Fibroblast of skin of back (primary cell): ENCODE measurements at regions not wholly inside any gene's neighbourhood (a gene's known extent, or its start where the extent isn't known, plus 50 kb on each side); places are given as distances from the start of the nearest gene placed in this dataset.

Experiments used
- DNase-seq: peaks from one replicate; pipeline ENCODE4 v3.0.0-alpha.2; 2013

DNA sequence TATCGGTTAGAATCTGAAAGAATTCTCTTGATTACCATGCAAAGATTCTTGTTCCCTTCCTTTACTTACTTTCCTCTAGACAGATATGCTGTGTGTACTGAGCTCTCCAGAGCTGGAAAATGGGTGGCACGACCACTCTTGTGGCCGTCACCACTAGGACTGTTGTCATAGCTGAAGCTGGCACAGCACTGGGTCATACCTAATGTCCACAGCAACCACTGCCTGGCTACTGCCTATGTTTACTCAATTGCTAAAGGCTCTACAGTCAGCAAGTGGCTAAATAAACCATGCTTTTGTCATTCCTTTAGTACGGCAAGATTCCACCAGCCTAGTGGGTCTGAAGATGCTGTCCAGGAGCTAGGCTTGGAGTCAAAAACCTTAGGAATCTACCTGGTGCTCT is 1643.0 kb downstream of the OTOL1 start:
- no peak for DNase-seq

- DNase-seq = no peak
These were observed 1641.7 kb downstream of the OTOL1 start for GRCh38 chr3:163138258-163138657.

- DNase-seq = no peak
These were observed 1635.5 kb downstream of the OTOL1 start for GRCh38 chr3:163132111-163132510.

DNA sequence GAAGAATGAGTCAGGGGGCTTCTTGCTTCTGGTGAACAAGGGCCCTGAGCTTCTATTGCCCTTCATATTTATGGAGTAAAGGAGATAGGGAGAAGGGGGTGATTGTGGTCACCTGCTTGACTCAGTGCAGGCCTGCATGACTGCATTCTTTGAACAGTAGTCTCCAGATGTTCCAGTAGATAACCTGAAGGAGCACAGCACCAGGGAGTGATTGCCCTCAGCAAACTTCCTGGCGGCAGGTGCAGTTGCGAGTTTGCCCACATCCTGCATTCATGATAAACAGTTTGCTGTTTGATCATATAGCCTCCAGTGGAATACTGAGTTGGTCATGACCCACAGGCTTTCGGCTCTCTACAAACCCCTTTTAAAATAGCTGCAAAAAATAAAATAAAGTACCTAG is 1632.7 kb downstream of the OTOL1 start:
- no peak for DNase-seq

GRCh38 chr3:163126115-163126514 is 1629.5 kb downstream of the OTOL1 start:
- no peak for DNase-seq
